GM12892 (cell line): ENCODE measurements at regions not wholly inside any gene's neighbourhood (a gene's known extent, or its start where the extent isn't known, plus 50 kb on each side); places are given as distances from the start of the nearest gene placed in this dataset.

Experiments
- POLR2A ChIP-seq: IDR thresholded peaks from 2 replicates; pipeline ENCODE4 v1.6.1; 2011; ENCODE audit warnings: low read depth, low read length, control low read depth
- POLR2AphosphoS5 ChIP-seq: IDR thresholded peaks from 2 replicates; pipeline ENCODE4 v1.6.1; 2011; ENCODE audit warnings: low read depth, low read length, control low read depth
- TAF1 ChIP-seq: IDR thresholded peaks from 2 replicates; pipeline ENCODE4 v1.6.1; 2011; ENCODE audit warnings: low read depth, mild to moderate bottlenecking, control low read depth, low read length, borderline replicate concordance

- TF ChIP-seq POLR2AphosphoS5 (no peak), POLR2A (no peak), TAF1 (no peak)
These were observed 2056.8 kb upstream of the CELF4 start for GRCh38 chr18:39622431-39622830.
